HCT116 (cell line): ENCODE measurements at regions not wholly inside any gene's neighbourhood (a gene's known extent, or its start where the extent isn't known, plus 50 kb on each side); places are given as distances from the start of the nearest gene placed in this dataset.

Experiments used
- CTCF ChIP-seq, 3 experiments: fragments of 200-600 bp in 1 of 3; sonication (generic) in 1 of 3; IDR thresholded peaks in 2 of 3; conservative IDR thresholded peaks in 1 of 3; 2 replicates each; pipeline ENCODE4 v1.5.1; 2012 to 2017; ENCODE audit warnings: low read depth in 2 of 3, low read length in 2 of 3, antibody characterized with exemption in 1 of 3, borderline replicate concordance in 1 of 3, control low read depth in 1 of 3, mild to moderate bottlenecking in 1 of 3, mixed read lengths in 1 of 3, mixed run types in 1 of 3, moderate library complexity in 1 of 3; ENCODE audit not compliant: insufficient read depth in 1 of 3
- EGR1 ChIP-seq: IDR thresholded peaks from 2 replicates; pipeline ENCODE4 v1.6.1; 2012; ENCODE audit warnings: low read depth
- EZH2 ChIP-seq: fragments of 200-600 bp; sonication (generic); IDR thresholded peaks from 2 replicates; pipeline ENCODE4 v1.6.1; 2017; ENCODE audit warnings: antibody characterized with exemption, mixed run types
- EZH2phosphoT487 ChIP-seq: fragments of 200-600 bp; IDR thresholded peaks from 2 replicates; pipeline ENCODE4 v1.6.1; 2018; ENCODE audit warnings: antibody characterized with exemption, borderline replicate concordance
- POLR2AphosphoS5 ChIP-seq: IDR thresholded peaks from 2 replicates; pipeline ENCODE4 v1.6.1; 2011; ENCODE audit warnings: mild to moderate bottlenecking, low read depth, low read length, moderate library complexity
- REST ChIP-seq: IDR thresholded peaks from 2 replicates; pipeline ENCODE4 v1.6.1; 2012; ENCODE audit warnings: low read depth
- SP1 ChIP-seq: IDR thresholded peaks from 2 replicates; pipeline ENCODE4 v1.6.1; 2012; ENCODE audit warnings: low read depth
- YY1 ChIP-seq: IDR thresholded peaks from 2 replicates; pipeline ENCODE4 v1.6.1; 2011; ENCODE audit warnings: low read length, low read depth, moderate library complexity, mild to moderate bottlenecking; ENCODE audit not compliant: insufficient replicate concordance; ENCODE audit errors: extremely low read depth
- ZNF274 ChIP-seq: fragments of 200-500 bp; sonication (Bioruptor generic); IDR thresholded peaks from 2 replicates; pipeline ENCODE4 v1.6.1; 2014; ENCODE audit warnings: mild to moderate bottlenecking, low read depth, low read length, inconsistent platforms

DNA sequence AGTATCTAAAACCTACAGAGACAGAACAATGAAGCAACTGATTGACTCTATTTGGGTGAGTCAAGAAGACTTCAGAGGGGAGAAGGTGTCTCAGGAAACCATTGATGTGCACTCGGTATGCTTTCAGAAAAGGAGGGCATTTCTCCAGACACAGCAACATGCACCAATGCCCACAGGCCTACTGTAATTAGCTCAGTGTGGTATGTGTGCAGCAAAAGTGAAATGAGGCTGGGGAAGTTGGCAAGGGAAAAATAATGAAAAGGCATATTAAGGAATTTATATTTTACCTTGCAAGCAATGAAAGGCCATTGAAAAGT lies 158.4 kb upstream of the GRIP1 start:
- TF ChIP-seq REST (no peak), CTCF (IDR thresholded peaks at IDR 0.05 in 2 of 3, conservative IDR thresholded peaks at IDR 0.05 in 1 of 3; ENCODE audit: borderline replicate concordance in 1 of 3, insufficient read depth in 1 of 3, low read depth in 2 of 3, low read length in 2 of 3) (no peak), EZH2phosphoT487 (no peak), POLR2AphosphoS5 (no peak), SP1 (no peak), ZNF274 (no peak), YY1 (no peak), EZH2 (no peak), EGR1 (no peak)
